Kidney (tissue), 13 donors: ENCODE measurements at regions not wholly inside any gene's neighbourhood (a gene's known extent, or its start where the extent isn't known, plus 50 kb on each side); places are given as distances from the start of the nearest gene placed in this dataset.

Experiments
- DNase-seq, 5 donors: peaks; one replicate each; pipeline ENCODE4 v3.0.0-alpha.2; 2013 to 2020
- FAIRE-seq: peaks from 2 replicates; lab custom pipeline; 2012; peaks lifted over from hg19 to GRCh38; lab: Jason Lieb, UNC
- H3K27ac ChIP-seq, 2 donors: one replicate each; pipeline ENCODE4 v1.7.0; 2013; ENCODE audit warnings: low read depth in 2 of 2, low read length in 2 of 2, inconsistent platforms in 1 of 2
- H3K27me3 ChIP-seq: one replicate; pipeline ENCODE4 v1.7.1; 2013; ENCODE audit warnings: low read length, inconsistent platforms; ENCODE audit not compliant: control insufficient read depth, insufficient read depth
- H3K36me3 ChIP-seq, 3 donors: one replicate each; pipeline versions ENCODE4 v1.7.0 to v1.7.1; 2013; ENCODE audit warnings: low read length in 3 of 3, control low read depth in 1 of 3, inconsistent platforms in 1 of 3; ENCODE audit not compliant: insufficient read depth in 3 of 3, control insufficient read depth in 2 of 3
- H3K4me1 ChIP-seq, 3 donors: one replicate each; pipeline versions ENCODE4 v1.7.0 to v1.7.1; 2013; ENCODE audit warnings: low read length in 3 of 3, inconsistent platforms in 1 of 3, low read depth in 1 of 3; ENCODE audit not compliant: control insufficient read depth in 2 of 3, insufficient read depth in 2 of 3
- H3K4me3 ChIP-seq, 3 donors: one replicate each; pipeline versions ENCODE4 v1.7.0 to v1.8.1; 2013; ENCODE audit warnings: low read length in 3 of 3, control low read depth in 1 of 3, inconsistent platforms in 1 of 3
- H3K9ac ChIP-seq, 3 donors: one replicate each; pipeline versions ENCODE4 v1.7.0 to v1.7.1; 2013; ENCODE audit warnings: low read length in 3 of 3, control low read depth in 1 of 3, inconsistent platforms in 1 of 3
- H3K9me3 ChIP-seq, 3 donors: one replicate each; pipeline versions ENCODE4 v1.7.0 to v1.7.1; 2013; ENCODE audit warnings: low read length in 3 of 3, control low read depth in 1 of 3, inconsistent platforms in 1 of 3; ENCODE audit not compliant: control insufficient read depth in 2 of 3, insufficient read depth in 1 of 3
- intact Hi-C: fragments of 100-400 bp; cut with DNase I; formaldehyde crosslinking; loops from one replicate; pipeline ENCODE4 v1.11.1; 2022
- TF ChIP-seq, protein P1 (sequence below): IDR thresholded peaks from 3 replicates; pipeline ENCODE4 v1.5.1; 2012; ENCODE audit warnings: mild to moderate bottlenecking, moderate library complexity, borderline replicate concordance; ENCODE audit not compliant: insufficient read depth; ENCODE audit errors: extremely low read depth
- donor health status: control.
- donor health status: control.
- donor health status: control.
- donor health status: control.
- donor health status: control.
- donor health status: DM: yes; HTN: yes; CAD: no.
- donor health status: Normal renal cell carcinoma (clear cell type).

DNA sequence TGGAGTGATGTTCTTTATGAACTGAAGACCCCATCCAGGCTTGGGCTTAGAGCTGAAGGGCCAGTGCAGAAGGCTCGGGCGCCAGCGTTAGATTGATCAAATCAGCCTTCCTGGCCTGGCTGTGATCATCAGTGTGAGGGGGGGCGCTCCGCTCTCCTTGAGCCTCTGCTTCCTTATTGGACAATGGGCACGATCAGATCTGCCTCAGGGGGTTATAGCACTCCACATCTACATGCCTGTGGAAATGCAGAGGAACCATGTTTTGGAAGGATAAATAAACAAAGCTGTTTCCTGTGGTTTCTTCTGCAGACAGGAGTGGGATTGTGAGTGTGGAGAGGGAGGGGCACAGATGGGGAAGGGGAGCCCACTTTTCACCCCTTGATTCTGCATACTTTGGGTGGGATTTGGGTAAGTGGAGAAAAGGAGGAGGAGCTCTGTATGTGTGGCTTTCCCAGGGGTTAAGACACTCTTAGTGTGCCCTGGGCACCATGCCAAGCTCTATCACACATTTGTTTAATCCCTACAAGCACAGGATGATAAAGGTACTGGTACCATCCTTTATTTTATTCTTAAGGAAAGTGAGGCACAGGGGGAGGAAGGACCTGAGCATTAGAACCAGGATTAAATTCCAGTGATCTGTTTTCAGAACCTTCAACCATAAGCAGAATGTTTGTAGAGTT is 150.5 kb downstream of the EN1 start:
- Histone ChIP-seq H3K9me3 (no peaks in the 10 kb centered on the region), H3K4me3 (no peak overlapping the region), H3K36me3 (no peaks in the 10 kb centered on the region), H3K27ac (no peak overlapping the region), H3K27me3 (no peaks in the 10 kb centered on the region), H3K4me1 (no peaks in the 10 kb centered on the region), H3K9ac (no peak overlapping the region)
- intact Hi-C loops, result no loop called here
- TF ChIP-seq, protein P1, sequence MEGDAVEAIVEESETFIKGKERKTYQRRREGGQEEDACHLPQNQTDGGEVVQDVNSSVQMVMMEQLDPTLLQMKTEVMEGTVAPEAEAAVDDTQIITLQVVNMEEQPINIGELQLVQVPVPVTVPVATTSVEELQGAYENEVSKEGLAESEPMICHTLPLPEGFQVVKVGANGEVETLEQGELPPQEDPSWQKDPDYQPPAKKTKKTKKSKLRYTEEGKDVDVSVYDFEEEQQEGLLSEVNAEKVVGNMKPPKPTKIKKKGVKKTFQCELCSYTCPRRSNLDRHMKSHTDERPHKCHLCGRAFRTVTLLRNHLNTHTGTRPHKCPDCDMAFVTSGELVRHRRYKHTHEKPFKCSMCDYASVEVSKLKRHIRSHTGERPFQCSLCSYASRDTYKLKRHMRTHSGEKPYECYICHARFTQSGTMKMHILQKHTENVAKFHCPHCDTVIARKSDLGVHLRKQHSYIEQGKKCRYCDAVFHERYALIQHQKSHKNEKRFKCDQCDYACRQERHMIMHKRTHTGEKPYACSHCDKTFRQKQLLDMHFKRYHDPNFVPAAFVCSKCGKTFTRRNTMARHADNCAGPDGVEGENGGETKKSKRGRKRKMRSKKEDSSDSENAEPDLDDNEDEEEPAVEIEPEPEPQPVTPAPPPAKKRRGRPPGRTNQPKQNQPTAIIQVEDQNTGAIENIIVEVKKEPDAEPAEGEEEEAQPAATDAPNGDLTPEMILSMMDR, result no peak
- FAIRE-seq, result no peak
- DNase-seq, result no peak

DNA sequence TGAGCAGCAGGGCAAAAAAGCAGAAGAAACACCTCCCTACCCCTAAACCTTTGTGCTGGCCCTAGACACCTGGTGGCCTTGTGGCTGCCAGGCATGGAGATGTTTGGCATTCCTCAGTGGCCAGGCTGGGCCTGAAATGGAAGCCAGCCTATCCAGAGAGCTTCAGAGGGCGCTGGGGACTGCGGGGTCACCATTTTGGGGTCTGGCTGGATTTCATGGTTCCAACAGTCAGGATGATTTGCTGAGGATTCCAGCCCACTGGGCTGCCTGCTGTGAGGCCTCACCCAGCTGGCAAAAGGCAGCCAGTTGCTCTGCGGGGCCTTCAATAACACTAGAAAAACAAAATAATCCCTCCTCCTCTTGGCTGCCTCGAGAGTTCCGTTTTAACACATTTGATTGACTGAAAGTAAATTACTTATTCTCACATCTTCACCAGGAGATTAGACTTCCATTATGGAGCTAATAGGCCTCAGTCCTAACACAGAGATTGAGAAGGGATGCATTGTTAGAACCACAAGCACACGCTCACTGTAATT is 154.1 kb downstream of the EN1 start:
- FAIRE-seq, result no peak
- Histone ChIP-seq H3K27ac (no peak overlapping the region), H3K4me1 (no peaks in the 10 kb centered on the region), H3K9me3 (peaks cover 0 to 4% (median 0%) of the 10 kb centered on the region in 3 donors), H3K36me3 (no peaks in the 10 kb centered on the region), H3K27me3 (no peaks in the 10 kb centered on the region), H3K4me3 (no peak overlapping the region), H3K9ac (no peak overlapping the region)
- DNase-seq, result no peak
- intact Hi-C loops, result no loop called here
- TF ChIP-seq, protein P1, result no peak

GRCh38 chr2:118689874-118690273 is 157.6 kb downstream of the EN1 start:
- Histone ChIP-seq H3K4me1 (no peaks in the 10 kb centered on the region), H3K27me3 (no peaks in the 10 kb centered on the region), H3K9ac (no peak overlapping the region), H3K36me3 (no peaks in the 10 kb centered on the region), H3K27ac (no peak overlapping the region), H3K9me3 (peaks cover 0 to 4% (median 0%) of the 10 kb centered on the region in 3 donors), H3K4me3 (no peak overlapping the region)
- intact Hi-C loops, result no loop called here
- DNase-seq, result no peak
- TF ChIP-seq, protein P1, result no peak
- FAIRE-seq, result no peak
